CD4-positive, alpha-beta T cell (primary cell): ENCODE measurements at regions not wholly inside any gene's neighbourhood (a gene's known extent, or its start where the extent isn't known, plus 50 kb on each side); places are given as distances from the start of the nearest gene placed in this dataset.

Experiments
- ATAC-seq: fragments of 200-7000 bp; cut with Tn5 transposase; one replicate; pipeline ENCODE4 v1.10.0; 2022; ENCODE audit warnings: mild to moderate bottlenecking; ENCODE audit not compliant: poor library complexity
- CTCF ChIA-PET: fragments of 350-600 bp; sonication (Branson Sonifier 250); formaldehyde crosslinking; loops from one replicate; lab custom pipeline; 2021; ENCODE audit warnings: antibody characterized with exemption, inconsistent platforms; lab: Charles Lee
- POLR2A ChIA-PET: fragments of 350-600 bp; sonication (Branson Sonifier 250); formaldehyde crosslinking; loops from one replicate; lab custom pipeline; 2021; ENCODE audit warnings: antibody characterized with exemption, inconsistent platforms; lab: Charles Lee
- DNase-seq, 14 experiments: peaks; one replicate each; pipeline ENCODE4 v3.0.0-alpha.2; 2013 to 2020; ENCODE audit warnings: mixed read lengths in 2 of 14
- H3K27ac ChIP-seq, 2 donors: one replicate each; pipeline versions ENCODE4 v1.5.1 to v1.7.0; 2013; ENCODE audit warnings: low read length in 2 of 2, low read depth in 1 of 2, mild to moderate bottlenecking in 1 of 2
- H3K27me3 ChIP-seq, 2 experiments: 1 replicate in 1 of 2; 2 replicates in 1 of 2; pipeline versions ENCODE4 v1.6.1 to v1.7.0; 2013; ENCODE audit warnings: low read length in 2 of 2, control low read depth in 1 of 2, mild to moderate bottlenecking in 1 of 2, moderate library complexity in 1 of 2; ENCODE audit not compliant: insufficient read depth in 2 of 2, control insufficient read depth in 1 of 2
- H3K36me3 ChIP-seq: one replicate; pipeline ENCODE4 v1.6.1; 2013; ENCODE audit warnings: low read length, control low read depth; ENCODE audit not compliant: insufficient read depth
- H3K4me1 ChIP-seq: one replicate; pipeline ENCODE4 v1.6.1; 2013; ENCODE audit warnings: low read length, control low read depth; ENCODE audit not compliant: insufficient read depth
- H3K4me3 ChIP-seq: one replicate; pipeline ENCODE4 v1.5.1; 2013; ENCODE audit warnings: mild to moderate bottlenecking, low read length, moderate library complexity
- H3K9me3 ChIP-seq, 2 experiments: 1 replicate in 1 of 2; 2 replicates in 1 of 2; pipeline versions ENCODE4 v1.6.1 to v1.7.0; 2013; ENCODE audit warnings: low read length in 2 of 2, mild to moderate bottlenecking in 2 of 2, control low read depth in 1 of 2, moderate library complexity in 1 of 2; ENCODE audit not compliant: control insufficient read depth in 1 of 2, insufficient read depth in 1 of 2
- H3K27ac Mint-ChIP-seq: one replicate; pipeline ENCODE4 v1.8.0; 2020; ENCODE audit warnings: mixed read lengths
- H3K27me3 Mint-ChIP-seq: one replicate; pipeline ENCODE4 v1.8.0; 2021; ENCODE audit warnings: mixed read lengths
- H3K36me3 Mint-ChIP-seq: one replicate; pipeline ENCODE4 v1.8.0; 2021; ENCODE audit warnings: low read depth, mixed read lengths
- H3K4me1 Mint-ChIP-seq: one replicate; pipeline ENCODE4 v1.8.0; 2021; ENCODE audit warnings: low read depth, mixed read lengths
- H3K4me3 Mint-ChIP-seq: one replicate; pipeline ENCODE4 v1.8.0; 2020; ENCODE audit warnings: mild to moderate bottlenecking, mixed read lengths
- H3K9me3 Mint-ChIP-seq: one replicate; pipeline ENCODE4 v1.8.0; 2020; ENCODE audit warnings: mixed read lengths
- CTCF ChIP-seq: fragments of 200-600 bp; IDR thresholded peaks from one replicate; pipeline ENCODE4 v1.8.0; 2022; ENCODE audit warnings: antibody characterized with exemption, mild to moderate bottlenecking
- intact Hi-C, 2 experiments: fragments of 100-400 bp; cut with DNase I in 1 of 2; cut with micrococcal nuclease in 1 of 2; formaldehyde crosslinking; loops; one replicate each; pipeline versions ENCODE4 v1.15.1 to v1.9.0; 2023 to 2025; cut with DNase I, micrococcal nuclease

- no peak for DNase-seq
- CTCF ChIA-PET: no interaction called here
- Histone ChIP-seq H3K27ac (no peak overlapping the region), H3K27me3 (no peaks in the 10 kb centered on the region), H3K4me3 (no peak overlapping the region), H3K4me1 (no peaks in the 10 kb centered on the region), H3K9me3 (no peaks in the 10 kb centered on the region), H3K36me3 (no peaks in the 10 kb centered on the region)
- no peak overlapping the region for H3K4me3 Mint-ChIP-seq
- peaks cover 2% of the 10 kb centered on the region for H3K9me3 Mint-ChIP-seq
- no peaks in the 10 kb centered on the region for H3K27me3 Mint-ChIP-seq
- TF ChIP-seq CTCF: no peak
- intact Hi-C loops: no loop called here
- H3K27ac Mint-ChIP-seq: no peak overlapping the region
- POLR2A ChIA-PET: no interaction called here
- H3K4me1 Mint-ChIP-seq: no peaks in the 10 kb centered on the region
- H3K36me3 Mint-ChIP-seq: no peaks in the 10 kb centered on the region
- ATAC-seq: no peak
These were observed 335.4 kb upstream of the RAG2 start for GRCh38 chr11:36933481-36933880.

- Histone ChIP-seq H3K4me1 (no peaks in the 10 kb centered on the region), H3K9me3 (no peaks in the 10 kb centered on the region), H3K27me3 (no peaks in the 10 kb centered on the region), H3K4me3 (no peak overlapping the region), H3K27ac (no peak overlapping the region), H3K36me3 (no peaks in the 10 kb centered on the region)
- H3K4me1 Mint-ChIP-seq: no peaks in the 10 kb centered on the region
- ChIA-PET CTCF (no interaction called here), POLR2A (no interaction called here)
- no peak overlapping the region for H3K27ac Mint-ChIP-seq
- no peak for TF ChIP-seq CTCF
- H3K9me3 Mint-ChIP-seq: peaks cover 6% of the 10 kb centered on the region
- no peak overlapping the region for H3K4me3 Mint-ChIP-seq
- intact Hi-C loops: no loop called here
- ATAC-seq (no peak), DNase-seq (no peak)
- H3K27me3 Mint-ChIP-seq: no peaks in the 10 kb centered on the region
- H3K36me3 Mint-ChIP-seq: no peaks in the 10 kb centered on the region
These were observed 333.1 kb upstream of the RAG2 start for GRCh38 chr11:36931139-36931538.

- Histone ChIP-seq H3K36me3 (no peaks in the 10 kb centered on the region), H3K9me3 (no peaks in the 10 kb centered on the region), H3K4me3 (no peak overlapping the region), H3K27me3 (no peaks in the 10 kb centered on the region), H3K4me1 (no peaks in the 10 kb centered on the region), H3K27ac (no peak overlapping the region)
- Mint-ChIP-seq H3K4me3 (no peak overlapping the region), H3K4me1 (no peaks in the 10 kb centered on the region), H3K9me3 (peaks cover 6% of the 10 kb centered on the region), H3K27me3 (no peaks in the 10 kb centered on the region), H3K27ac (no peak overlapping the region), H3K36me3 (no peaks in the 10 kb centered on the region)
- no peak for TF ChIP-seq CTCF
- ATAC-seq (no peak), DNase-seq (no peak)
- ChIA-PET POLR2A (no interaction called here), CTCF (no interaction called here)
- intact Hi-C loops: no loop called here
These were observed 332.2 kb upstream of the RAG2 start for GRCh38 chr11:36930256-36930655.
